RWPE1 (cell line): ENCODE measurements at regions not wholly inside any gene's neighbourhood (a gene's known extent, or its start where the extent isn't known, plus 50 kb on each side); places are given as distances from the start of the nearest gene placed in this dataset.

ENCODE experiments used
- CTCF ChIA-PET: fragments of 350-600 bp; sonication (Branson Sonifier 250); formaldehyde crosslinking; extraction: SDS; loops from one replicate; lab custom pipeline; 2021; lab: Yijun Ruan, JAX
- POLR2A ChIA-PET: fragments of 400-600 bp; formaldehyde crosslinking; extraction: SDS; loops from one replicate; lab custom pipeline; 2020; ENCODE audit warnings: antibody characterized with exemption; ENCODE audit not compliant: low non-redundant PET; lab: Yijun Ruan, JAX
- DNase-seq: peaks from one replicate; pipeline ENCODE4 v3.0.0; 2012; ENCODE audit warnings: low spot score
- H3K27ac ChIP-seq: fragments of 450-650 bp; 2 replicates; pipeline ENCODE4 v1.5.1; 2017
- CTCF ChIP-seq: fragments of 450-650 bp; conservative IDR thresholded peaks from 2 replicates; pipeline ENCODE4 v1.5.1; 2017; ENCODE audit warnings: low read depth, mild to moderate bottlenecking

- no peak overlapping the region for H3K27ac ChIP-seq
- no peak for DNase-seq
- POLR2A ChIA-PET: no interaction called here
- CTCF ChIA-PET: interaction anchor here (0.7 kb wide), 1 partner anchor 15 kb away, joined by 3 read pairs; no protein-coding TSS in a partner anchor
- TF ChIP-seq CTCF: no peak
Measured at GRCh38 chr3:106210923-106211322, 342.1 kb upstream of the CBLB start.

GRCh38 chr3:106212665-106213222 is 343.9 kb upstream of the CBLB start:
- no peak for TF ChIP-seq CTCF
- no peak for DNase-seq

GRCh38 chr3:106213954-106214353 is 345.1 kb upstream of the CBLB start:
- CTCF ChIA-PET: interaction anchor here (0.7 kb wide), 1 partner anchor 526 kb away, joined by 3 read pairs; no protein-coding TSS in a partner anchor
- no peak for TF ChIP-seq CTCF
- no peak overlapping the region for H3K27ac ChIP-seq
- DNase-seq: no peak
- POLR2A ChIA-PET: no interaction called here

More at GRCh38 chr3:106212665-106213222, 343.9 kb upstream of the CBLB start:
- CTCF ChIA-PET: no interaction called here
- POLR2A ChIA-PET: no interaction called here
- H3K27ac ChIP-seq: no peak overlapping the region

- CTCF ChIA-PET: no interaction called here
- no peak overlapping the region for H3K27ac ChIP-seq
- DNase-seq: no peak
- POLR2A ChIA-PET: interaction anchor here (0.6 kb wide), 1 partner anchor 293 kb away, joined by 3 read pairs; no protein-coding TSS in a partner anchor
- no peak for TF ChIP-seq CTCF
Measured at GRCh38 chr3:106214641-106215040, 345.8 kb upstream of the CBLB start.

- ChIA-PET POLR2A (interaction anchor here (0.6 kb wide), 1 partner anchor 293 kb away, joined by 3 read pairs; no protein-coding TSS in a partner anchor), CTCF (interaction anchor here (0.7 kb wide), 2 partner anchors 395 to 517 kb away, joined by 3 to 6 read pairs; no protein-coding TSS in a partner anchor)
- TF ChIP-seq CTCF: no peak
- DNase-seq: no peak
- no peak overlapping the region for H3K27ac ChIP-seq
Measured at GRCh38 chr3:106215047-106215446, 346.2 kb upstream of the CBLB start.

GRCh38 chr3:106217745-106218144 is 348.9 kb upstream of the CBLB start:
- H3K27ac ChIP-seq: no peak overlapping the region
- CTCF ChIA-PET: interaction anchor here (0.5 to 0.6 kb wide), 2 partner anchors 429 to 431 kb away, joined by 3 read pairs; no protein-coding TSS in a partner anchor
- DNase-seq: no peak
- POLR2A ChIA-PET: no interaction called here
- TF ChIP-seq CTCF: no peak
